Ovary (tissue), 3 donors: ENCODE measurements at regions not wholly inside any gene's neighbourhood (a gene's known extent, or its start where the extent isn't known, plus 50 kb on each side); places are given as distances from the start of the nearest gene placed in this dataset.

Experiments
- EP300 ChIP-seq: sonication (generic); formaldehyde crosslinking; IDR thresholded peaks from one replicate; pipeline ENCODE4 v1.6.1; 2017; ENCODE audit warnings: antibody characterized with exemption
- POLR2A ChIP-seq: fragments of 450-650 bp; IDR thresholded peaks from one replicate; pipeline ENCODE4 v1.6.1; 2017; ENCODE audit warnings: antibody characterized with exemption, mild to moderate bottlenecking, moderate library complexity
- TF ChIP-seq, protein P1 (sequence below), 3 donors: fragments of 450-650 bp in 2 of 3; fragments of 200-600 bp in 1 of 3; IDR thresholded peaks; one replicate each; pipeline versions ENCODE4 v1.5.1 to v1.8.0; 2016 to 2022; ENCODE audit warnings: antibody characterized with exemption in 3 of 3, mild to moderate bottlenecking in 1 of 3
- donor health status: DM: no; HTN: no; CAD: no.

- TF ChIP-seq POLR2A (no peak), EP300 (no peak)
- TF ChIP-seq, protein P1, sequence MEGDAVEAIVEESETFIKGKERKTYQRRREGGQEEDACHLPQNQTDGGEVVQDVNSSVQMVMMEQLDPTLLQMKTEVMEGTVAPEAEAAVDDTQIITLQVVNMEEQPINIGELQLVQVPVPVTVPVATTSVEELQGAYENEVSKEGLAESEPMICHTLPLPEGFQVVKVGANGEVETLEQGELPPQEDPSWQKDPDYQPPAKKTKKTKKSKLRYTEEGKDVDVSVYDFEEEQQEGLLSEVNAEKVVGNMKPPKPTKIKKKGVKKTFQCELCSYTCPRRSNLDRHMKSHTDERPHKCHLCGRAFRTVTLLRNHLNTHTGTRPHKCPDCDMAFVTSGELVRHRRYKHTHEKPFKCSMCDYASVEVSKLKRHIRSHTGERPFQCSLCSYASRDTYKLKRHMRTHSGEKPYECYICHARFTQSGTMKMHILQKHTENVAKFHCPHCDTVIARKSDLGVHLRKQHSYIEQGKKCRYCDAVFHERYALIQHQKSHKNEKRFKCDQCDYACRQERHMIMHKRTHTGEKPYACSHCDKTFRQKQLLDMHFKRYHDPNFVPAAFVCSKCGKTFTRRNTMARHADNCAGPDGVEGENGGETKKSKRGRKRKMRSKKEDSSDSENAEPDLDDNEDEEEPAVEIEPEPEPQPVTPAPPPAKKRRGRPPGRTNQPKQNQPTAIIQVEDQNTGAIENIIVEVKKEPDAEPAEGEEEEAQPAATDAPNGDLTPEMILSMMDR (IDR thresholded peaks at IDR 0.05), result no peak
Measured at GRCh38 chr11:76723142-76723541, 52.6 kb upstream of the LRRC32 start.
